ENCODE measurements at regions not wholly inside any gene's neighbourhood (a gene's known extent, or its start where the extent isn't known, plus 50 kb on each side); places are given as distances from the start of the nearest gene placed in this dataset.
"Not testable (repeated sequence)": the region's sequence is repeated elsewhere in the genome, so short reads cannot be mapped to it uniquely, and the experiment has no call there.

DNA sequence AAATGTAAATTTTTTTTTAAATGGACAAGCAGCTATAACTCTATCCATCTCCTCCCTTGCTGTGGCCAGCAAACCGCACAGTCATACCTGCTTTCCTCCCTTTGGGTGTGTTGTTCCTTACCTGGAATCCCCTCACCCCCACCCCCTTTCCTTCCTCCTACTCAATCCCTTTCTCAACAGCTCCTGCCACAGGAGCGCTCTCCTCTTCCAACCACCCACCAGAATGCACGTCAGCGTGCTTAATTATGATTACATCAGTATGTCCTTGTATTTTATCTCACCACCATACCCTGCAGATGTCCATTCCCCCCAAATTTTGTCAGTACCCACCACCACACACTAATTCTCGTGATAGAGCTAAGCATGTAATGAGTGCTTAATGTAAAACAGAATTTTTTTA lies 60.9 kb upstream of the LMO2 start:
- TF ChIP-seq, protein P1, sequence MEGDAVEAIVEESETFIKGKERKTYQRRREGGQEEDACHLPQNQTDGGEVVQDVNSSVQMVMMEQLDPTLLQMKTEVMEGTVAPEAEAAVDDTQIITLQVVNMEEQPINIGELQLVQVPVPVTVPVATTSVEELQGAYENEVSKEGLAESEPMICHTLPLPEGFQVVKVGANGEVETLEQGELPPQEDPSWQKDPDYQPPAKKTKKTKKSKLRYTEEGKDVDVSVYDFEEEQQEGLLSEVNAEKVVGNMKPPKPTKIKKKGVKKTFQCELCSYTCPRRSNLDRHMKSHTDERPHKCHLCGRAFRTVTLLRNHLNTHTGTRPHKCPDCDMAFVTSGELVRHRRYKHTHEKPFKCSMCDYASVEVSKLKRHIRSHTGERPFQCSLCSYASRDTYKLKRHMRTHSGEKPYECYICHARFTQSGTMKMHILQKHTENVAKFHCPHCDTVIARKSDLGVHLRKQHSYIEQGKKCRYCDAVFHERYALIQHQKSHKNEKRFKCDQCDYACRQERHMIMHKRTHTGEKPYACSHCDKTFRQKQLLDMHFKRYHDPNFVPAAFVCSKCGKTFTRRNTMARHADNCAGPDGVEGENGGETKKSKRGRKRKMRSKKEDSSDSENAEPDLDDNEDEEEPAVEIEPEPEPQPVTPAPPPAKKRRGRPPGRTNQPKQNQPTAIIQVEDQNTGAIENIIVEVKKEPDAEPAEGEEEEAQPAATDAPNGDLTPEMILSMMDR (IDR thresholded peaks at IDR 0.05): no peak
- H3K4me3 Mint-ChIP-seq (ENCODE audit: unreplicated experiment): no peak overlapping the region
- no peaks in the 10 kb centered on the region for H3K4me1 Mint-ChIP-seq (ENCODE audit: unreplicated experiment)
- no peaks in the 10 kb centered on the region for H3K36me3 Mint-ChIP-seq (ENCODE audit: unreplicated experiment)
- no peak overlapping the region for H3K27ac Mint-ChIP-seq (ENCODE audit: unreplicated experiment)
- peaks cover 11% of the 10 kb centered on the region for H3K27me3 Mint-ChIP-seq (ENCODE audit: unreplicated experiment)
- no peak for DNase-seq (ENCODE audit: extremely low spot score, unreplicated experiment)
- H3K9me3 Mint-ChIP-seq (ENCODE audit: unreplicated experiment): no peaks in the 10 kb centered on the region

GRCh38 chr11:33949252-33949913 lies 57.5 kb upstream of the LMO2 start:
- no peaks in the 10 kb centered on the region for H3K9me3 Mint-ChIP-seq (ENCODE audit: unreplicated experiment)
- H3K27me3 Mint-ChIP-seq (ENCODE audit: unreplicated experiment): peaks cover under 1% of the 10 kb centered on the region

GRCh38 chr11:33948494-33948893 lies 56.6 kb upstream of the LMO2 start:
- Mint-ChIP-seq H3K36me3 (ENCODE audit: unreplicated experiment) (no peaks in the 10 kb centered on the region), H3K27ac (ENCODE audit: unreplicated experiment) (no peak overlapping the region), H3K9me3 (ENCODE audit: unreplicated experiment) (no peaks in the 10 kb centered on the region)

More at GRCh38 chr11:33949252-33949913, 57.5 kb upstream of the LMO2 start:
- Mint-ChIP-seq H3K4me1 (ENCODE audit: unreplicated experiment) (no peaks in the 10 kb centered on the region), H3K27ac (ENCODE audit: unreplicated experiment) (no peak overlapping the region), H3K36me3 (ENCODE audit: unreplicated experiment) (no peaks in the 10 kb centered on the region), H3K4me3 (ENCODE audit: unreplicated experiment) (no peak overlapping the region)
- TF ChIP-seq, protein P1 (IDR thresholded peaks at IDR 0.05): no peak
- DNase-seq (ENCODE audit: extremely low spot score, unreplicated experiment): no peak

GRCh38 chr11:33947918-33948317 lies 56.0 kb upstream of the LMO2 start:
- H3K4me3 Mint-ChIP-seq (ENCODE audit: unreplicated experiment); DNase-seq (ENCODE audit: extremely low spot score, unreplicated experiment); H3K9me3 Mint-ChIP-seq (ENCODE audit: unreplicated experiment); H3K27ac Mint-ChIP-seq (ENCODE audit: unreplicated experiment); H3K4me1 Mint-ChIP-seq (ENCODE audit: unreplicated experiment); H3K36me3 Mint-ChIP-seq (ENCODE audit: unreplicated experiment); H3K27me3 Mint-ChIP-seq (ENCODE audit: unreplicated experiment): not testable (repeated sequence)

More at GRCh38 chr11:33948494-33948893, 56.6 kb upstream of the LMO2 start:
- Mint-ChIP-seq H3K27me3 (ENCODE audit: unreplicated experiment) (no peaks in the 10 kb centered on the region), H3K4me1 (ENCODE audit: unreplicated experiment) (no peaks in the 10 kb centered on the region), H3K4me3 (ENCODE audit: unreplicated experiment) (no peak overlapping the region)
- TF ChIP-seq, protein P1 (IDR thresholded peaks at IDR 0.05): no peak
- no peak for DNase-seq (ENCODE audit: extremely low spot score, unreplicated experiment)

GRCh38 chr11:33946930-33947329 lies 55.1 kb upstream of the LMO2 start:
- H3K27ac Mint-ChIP-seq (ENCODE audit: unreplicated experiment): no peak overlapping the region

More at GRCh38 chr11:33946930-33947329, 55.1 kb upstream of the LMO2 start:
- no peaks in the 10 kb centered on the region for H3K36me3 Mint-ChIP-seq (ENCODE audit: unreplicated experiment)
- no peaks in the 10 kb centered on the region for H3K27me3 Mint-ChIP-seq (ENCODE audit: unreplicated experiment)
- no peak overlapping the region for H3K4me3 Mint-ChIP-seq (ENCODE audit: unreplicated experiment)
- no peaks in the 10 kb centered on the region for H3K9me3 Mint-ChIP-seq (ENCODE audit: unreplicated experiment)
- peaks cover 10% of the 10 kb centered on the region for H3K4me1 Mint-ChIP-seq (ENCODE audit: unreplicated experiment)
- no peak for DNase-seq (ENCODE audit: extremely low spot score, unreplicated experiment)
- TF ChIP-seq, protein P1 (IDR thresholded peaks at IDR 0.05): no peak
